ENCODE measurements at regions not wholly inside any gene's neighbourhood (a gene's known extent, or its start where the extent isn't known, plus 50 kb on each side); places are given as distances from the start of the nearest gene placed in this dataset.

GRCh38 chr6:16903470-16903869, 142.2 kb upstream of the ATXN1 start:
- TF ChIP-seq CTCF (IDR thresholded peaks at IDR 0.05; ENCODE audit: low read depth, low read length, poor library complexity, severe bottlenecking) (no peak), EZH2phosphoT487 (IDR thresholded peaks at IDR 0.05; ENCODE audit: borderline replicate concordance, low read length) (no peak)
- Histone ChIP-seq H3K9me2 (replicated peaks; ENCODE audit: control insufficient read depth, low read length) (no peaks in the 10 kb centered on the region), H3K4me3 (ENCODE audit: low read length) (no peak overlapping the region), H3K9me3 (ENCODE audit: control insufficient read depth, insufficient read depth, low read length) (no peaks in the 10 kb centered on the region), H3K4me2 (ENCODE audit: low read length) (no peak overlapping the region), H3K27ac (ENCODE audit: low read depth, low read length) (no peak overlapping the region), H3K4me1 (ENCODE audit: control insufficient read depth, low read length) (no peaks in the 10 kb centered on the region), H3F3A (ENCODE audit: control insufficient read depth, insufficient read depth) (no peaks in the 10 kb centered on the region), H3K27me3 (ENCODE audit: control insufficient read depth, low read length) (no peaks in the 10 kb centered on the region), H3K79me2 (ENCODE audit: control insufficient read depth, low read length) (no peaks in the 10 kb centered on the region), H4K20me1 (ENCODE audit: control insufficient read depth, insufficient read depth, low read depth, low read length) (no peaks in the 10 kb centered on the region), H3K36me3 (ENCODE audit: control insufficient read depth, low read length) (no peaks in the 10 kb centered on the region)

GRCh38 chr6:16902502-16902901, 141.2 kb upstream of the ATXN1 start:
- H3K4me1 ChIP-seq (ENCODE audit: control insufficient read depth, low read length): no peaks in the 10 kb centered on the region
- no peaks in the 10 kb centered on the region for H3F3A ChIP-seq (ENCODE audit: control insufficient read depth, insufficient read depth)
- TF ChIP-seq CTCF (IDR thresholded peaks at IDR 0.05; ENCODE audit: low read depth, low read length, poor library complexity, severe bottlenecking) (no peak), EZH2phosphoT487 (IDR thresholded peaks at IDR 0.05; ENCODE audit: borderline replicate concordance, low read length) (no peak)
- H3K9me2 ChIP-seq (replicated peaks; ENCODE audit: control insufficient read depth, low read length): no peaks in the 10 kb centered on the region
- H3K4me2 ChIP-seq (ENCODE audit: low read length): no peak overlapping the region
- H3K4me3 ChIP-seq (ENCODE audit: low read length): no peak overlapping the region
- no peaks in the 10 kb centered on the region for H3K9me3 ChIP-seq (ENCODE audit: control insufficient read depth, insufficient read depth, low read length)
- H3K27me3 ChIP-seq (ENCODE audit: control insufficient read depth, low read length): no peaks in the 10 kb centered on the region
- no peaks in the 10 kb centered on the region for H3K79me2 ChIP-seq (ENCODE audit: control insufficient read depth, low read length)
- no peaks in the 10 kb centered on the region for H4K20me1 ChIP-seq (ENCODE audit: control insufficient read depth, insufficient read depth, low read depth, low read length)
- H3K27ac ChIP-seq (ENCODE audit: low read depth, low read length): no peak overlapping the region
- no peaks in the 10 kb centered on the region for H3K36me3 ChIP-seq (ENCODE audit: control insufficient read depth, low read length)

- Histone ChIP-seq H3K79me2 (ENCODE audit: control insufficient read depth, low read length) (no peaks in the 10 kb centered on the region), H3K27me3 (ENCODE audit: control insufficient read depth, low read length) (no peaks in the 10 kb centered on the region), H3K4me3 (ENCODE audit: low read length) (no peak overlapping the region), H3K9me2 (replicated peaks; ENCODE audit: control insufficient read depth, low read length) (no peaks in the 10 kb centered on the region), H3K4me2 (ENCODE audit: low read length) (no peak overlapping the region), H3K4me1 (ENCODE audit: control insufficient read depth, low read length) (no peaks in the 10 kb centered on the region), H3F3A (ENCODE audit: control insufficient read depth, insufficient read depth) (no peaks in the 10 kb centered on the region), H4K20me1 (ENCODE audit: control insufficient read depth, insufficient read depth, low read depth, low read length) (no peaks in the 10 kb centered on the region), H3K36me3 (ENCODE audit: control insufficient read depth, low read length) (no peaks in the 10 kb centered on the region), H3K9me3 (ENCODE audit: control insufficient read depth, insufficient read depth, low read length) (no peaks in the 10 kb centered on the region), H3K27ac (ENCODE audit: low read depth, low read length) (no peak overlapping the region)
- no peak for TF ChIP-seq CTCF (IDR thresholded peaks at IDR 0.05; ENCODE audit: low read depth, low read length, poor library complexity, severe bottlenecking)
Observed at GRCh38 chr6:16901782-16902181, 140.5 kb upstream of the ATXN1 start.

- no peaks in the 10 kb centered on the region for H3K9me2 ChIP-seq (replicated peaks; ENCODE audit: control insufficient read depth, low read length)
- no peaks in the 10 kb centered on the region for H3F3A ChIP-seq (ENCODE audit: control insufficient read depth, insufficient read depth)
- no peak overlapping the region for H3K4me2 ChIP-seq (ENCODE audit: low read length)
- TF ChIP-seq CTCF (IDR thresholded peaks at IDR 0.05; ENCODE audit: low read depth, low read length, poor library complexity, severe bottlenecking) (no peak), EZH2phosphoT487 (IDR thresholded peaks at IDR 0.05; ENCODE audit: borderline replicate concordance, low read length) (no peak)
- no peaks in the 10 kb centered on the region for H3K9me3 ChIP-seq (ENCODE audit: control insufficient read depth, insufficient read depth, low read length)
- H3K27ac ChIP-seq (ENCODE audit: low read depth, low read length): no peak overlapping the region
- no peak overlapping the region for H3K4me3 ChIP-seq (ENCODE audit: low read length)
- no peaks in the 10 kb centered on the region for H3K27me3 ChIP-seq (ENCODE audit: control insufficient read depth, low read length)
- H3K79me2 ChIP-seq (ENCODE audit: control insufficient read depth, low read length): no peaks in the 10 kb centered on the region
- H4K20me1 ChIP-seq (ENCODE audit: control insufficient read depth, insufficient read depth, low read depth, low read length): no peaks in the 10 kb centered on the region
- H3K36me3 ChIP-seq (ENCODE audit: control insufficient read depth, low read length): no peaks in the 10 kb centered on the region
- H3K4me1 ChIP-seq (ENCODE audit: control insufficient read depth, low read length): no peaks in the 10 kb centered on the region
Observed at GRCh38 chr6:16901306-16901705, 140.0 kb upstream of the ATXN1 start.
